NCI-H1048 (cell line): ENCODE measurements at regions not wholly inside any gene's neighbourhood (a gene's known extent, or its start where the extent isn't known, plus 50 kb on each side); places are given as distances from the start of the nearest gene placed in this dataset.

Source experiments
- DNase-seq: peaks from one replicate; lab custom pipeline; 2025; lab: John Stamatoyannopoulos, UW

DNA sequence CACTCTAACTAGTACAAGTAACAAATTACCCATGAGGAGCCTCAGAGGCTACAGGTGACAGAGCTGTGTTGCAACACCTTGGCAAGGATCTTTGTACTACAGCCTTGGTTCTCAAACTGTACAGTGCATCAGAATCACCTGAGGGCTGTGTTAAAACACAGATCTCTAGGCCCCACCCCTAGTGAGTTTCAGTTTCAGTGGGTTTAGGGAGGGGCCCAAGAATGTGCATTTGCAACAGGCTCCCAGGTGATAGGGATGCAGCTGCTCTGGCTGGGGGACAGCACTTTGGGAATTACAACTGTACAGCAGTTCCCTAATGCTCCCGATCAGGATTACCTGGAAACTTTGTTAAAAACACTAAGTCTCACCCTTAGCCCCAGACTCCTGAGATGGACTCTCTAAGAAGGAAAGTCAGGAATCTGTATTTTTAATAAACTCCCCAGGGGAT lies 66.1 kb upstream of the NR2F2 start:
- DNase-seq, result no peak

DNA sequence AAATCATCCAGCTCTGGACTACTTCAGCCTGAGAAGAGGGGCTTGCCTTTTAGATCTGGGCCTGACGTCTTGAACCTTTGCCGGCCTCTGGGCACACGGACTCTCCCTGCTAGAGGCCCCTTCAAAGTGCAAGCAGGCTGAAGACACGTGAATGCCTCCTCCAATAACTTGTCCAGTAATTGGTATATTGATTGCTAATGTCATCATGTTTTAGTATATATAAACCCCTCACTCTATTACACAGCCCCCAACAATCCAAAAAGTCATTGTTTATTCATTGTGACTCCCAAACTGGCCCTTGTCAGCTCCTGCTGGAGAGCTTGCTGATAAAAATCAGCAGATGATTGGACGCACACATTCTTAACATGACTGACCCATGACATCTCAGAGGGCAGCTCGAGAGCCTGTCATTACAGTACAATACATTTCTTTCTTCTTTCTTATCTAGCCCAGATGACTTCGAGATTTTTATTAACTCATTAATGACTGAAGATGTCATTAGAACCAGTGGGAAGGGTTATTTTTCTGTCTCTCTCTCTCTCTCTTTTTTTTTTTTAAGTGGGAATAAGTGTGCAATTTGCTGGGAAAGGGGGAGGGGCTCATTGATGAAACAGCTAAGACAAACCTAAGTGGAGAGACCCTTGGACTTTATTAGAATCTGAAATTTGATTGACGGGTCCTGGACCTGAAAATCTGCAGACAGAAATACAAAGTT lies 65.5 kb upstream of the NR2F2 start:
- no peak for DNase-seq

DNA sequence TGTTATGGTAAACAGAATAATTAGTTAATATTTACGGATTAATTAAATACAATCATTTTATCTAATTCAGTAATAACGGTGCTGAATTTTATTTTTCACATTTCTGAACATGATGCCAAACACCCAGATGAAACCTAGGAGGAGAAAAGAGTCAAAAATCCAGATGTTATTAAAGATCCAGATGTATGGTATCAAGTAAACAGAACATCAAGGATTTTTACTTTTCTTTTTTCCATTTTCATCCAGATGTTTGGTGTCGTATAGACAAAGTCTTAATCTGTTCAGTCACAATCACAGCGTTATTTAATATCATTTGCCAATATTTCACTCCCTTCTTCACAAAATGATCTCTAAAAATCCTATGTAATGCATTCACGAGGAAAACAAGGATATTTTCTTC lies 64.0 kb upstream of the NR2F2 start:
- DNase-seq, result no peak

DNA sequence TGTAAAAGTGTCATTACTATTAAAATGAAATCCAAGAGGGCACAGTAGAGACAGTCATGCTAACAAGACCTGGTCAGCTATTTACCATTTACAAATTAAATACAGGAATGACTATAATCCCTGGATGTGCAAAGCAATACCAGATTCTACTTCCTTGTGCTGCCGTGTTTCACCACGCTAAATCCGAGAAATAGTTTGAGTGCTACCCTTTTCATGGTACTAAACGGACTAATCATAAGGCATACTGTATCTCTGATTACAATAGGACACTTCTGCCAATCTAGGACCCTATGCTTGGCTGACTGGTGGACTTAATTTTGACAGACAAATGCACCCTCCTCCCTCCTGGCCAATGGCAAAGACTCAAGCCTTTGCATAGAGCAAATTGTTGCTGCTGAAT lies 63.0 kb upstream of the NR2F2 start:
- no peak for DNase-seq

DNA sequence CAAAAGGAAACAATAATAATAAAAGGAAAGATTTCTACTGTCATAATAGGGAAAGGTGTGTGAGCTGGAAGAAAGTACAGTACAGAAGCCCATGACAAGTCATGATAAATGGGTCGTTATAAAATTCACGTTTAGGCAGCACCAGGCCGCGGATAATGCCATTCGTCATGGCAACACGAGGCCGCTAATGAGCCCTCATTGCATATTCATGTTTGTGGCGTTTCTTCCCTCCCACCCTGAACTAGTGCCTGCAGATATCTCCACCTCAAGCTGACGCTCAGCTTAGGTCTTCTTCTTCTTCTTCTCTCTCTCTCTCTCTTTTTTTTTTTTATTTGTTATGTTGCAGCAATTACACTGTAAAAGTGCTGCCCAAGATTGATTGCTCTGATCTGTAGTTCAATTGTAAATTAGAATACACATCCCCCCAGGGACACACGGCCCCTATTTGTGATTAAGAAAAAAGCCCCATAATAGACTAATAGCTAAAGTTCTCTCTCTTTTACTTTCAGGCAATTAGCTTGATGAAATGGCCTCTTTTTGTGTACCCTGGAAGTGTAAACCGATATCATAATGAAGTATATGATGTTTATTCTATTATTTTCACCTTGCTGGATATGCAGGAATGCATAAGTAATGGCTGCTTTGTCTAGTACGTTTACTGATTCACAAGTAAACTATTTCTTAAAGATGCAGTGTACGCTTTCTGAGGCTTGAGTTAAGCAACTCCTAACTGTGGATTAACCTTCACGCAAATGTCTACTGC lies 61.9 kb upstream of the NR2F2 start:
- DNase-seq, result no peak

DNA sequence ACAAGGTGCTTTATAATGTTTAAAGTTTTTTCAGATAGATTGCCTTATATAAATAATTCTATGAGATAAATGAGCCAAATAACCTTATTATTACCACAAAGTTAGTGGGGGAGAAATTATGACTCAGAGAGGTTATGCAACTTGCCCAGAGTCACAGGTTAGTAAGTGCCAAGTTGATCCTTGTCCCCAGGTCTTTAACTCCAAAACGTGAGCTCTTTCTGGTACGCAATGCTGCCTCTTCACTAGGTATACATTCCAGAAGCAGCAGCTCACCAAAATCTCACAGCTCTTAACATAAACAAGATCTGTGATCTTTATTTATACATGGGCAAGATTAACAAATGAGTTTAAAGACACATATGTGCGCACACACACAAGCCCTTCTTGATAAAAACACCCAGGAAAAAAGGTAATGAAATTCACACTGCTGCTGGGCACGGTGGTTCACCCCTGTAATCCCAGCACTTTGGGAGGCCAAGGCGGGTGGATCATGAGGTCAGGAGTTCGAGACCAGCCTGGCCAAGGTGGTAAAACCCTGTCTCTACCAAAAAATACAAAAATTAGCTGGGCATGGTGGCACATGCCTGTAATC lies 59.8 kb upstream of the NR2F2 start:
- DNase-seq, result no peak

DNA sequence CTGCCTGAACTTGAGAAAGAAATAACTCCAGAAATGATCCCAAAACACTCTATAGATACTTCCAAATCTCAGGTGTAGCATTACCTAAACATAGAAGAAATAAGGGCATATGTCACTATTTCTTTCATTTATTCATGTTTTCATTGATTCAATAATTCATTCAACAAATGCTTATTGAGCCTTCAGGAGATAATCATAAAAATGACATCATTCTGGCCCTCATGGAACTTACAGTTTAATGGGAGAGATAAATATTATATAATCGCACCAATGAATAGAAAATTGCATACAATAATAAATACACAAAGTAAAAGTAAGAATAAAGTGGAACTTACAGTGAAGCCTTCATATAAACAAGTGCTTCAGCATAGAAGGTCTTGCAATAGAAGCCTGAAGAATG lies 58.1 kb upstream of the NR2F2 start:
- no peak for DNase-seq

DNA sequence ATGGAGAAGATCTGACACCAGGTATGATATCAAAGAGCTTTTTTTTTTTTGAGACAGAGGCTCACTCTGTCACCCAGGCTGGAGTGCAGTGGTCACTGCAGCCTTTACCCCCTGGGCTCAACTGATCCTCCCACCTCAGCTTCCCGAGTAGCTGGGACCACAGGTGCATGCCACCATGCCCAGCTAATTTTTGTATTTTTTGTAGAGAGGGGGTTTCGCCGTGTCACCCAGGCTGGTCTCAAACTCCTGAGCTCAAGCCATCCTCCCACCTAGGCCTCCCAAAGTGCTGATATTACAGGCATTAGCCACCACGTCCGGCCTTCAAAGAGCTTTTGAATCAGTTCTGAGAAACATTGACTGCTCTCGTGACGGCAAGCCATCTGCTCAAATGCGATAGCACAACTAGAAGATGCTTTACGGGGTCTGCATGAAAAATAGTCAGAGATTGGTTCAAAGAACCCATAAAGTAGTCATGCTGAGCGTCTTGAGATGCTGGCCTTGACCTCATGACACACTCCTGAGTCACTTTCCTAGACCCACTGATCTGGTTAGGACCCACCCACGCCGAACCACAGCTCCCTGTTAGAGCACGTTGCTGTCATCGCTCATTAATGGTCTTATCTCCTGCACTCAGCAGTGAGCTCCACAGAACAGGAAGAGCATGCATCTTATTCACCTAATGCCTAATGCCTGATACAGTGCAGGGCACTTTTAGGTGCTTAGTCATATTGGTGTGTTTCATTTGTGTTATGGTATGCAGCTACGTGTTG lies 57.0 kb upstream of the NR2F2 start:
- DNase-seq, result no peak

DNA sequence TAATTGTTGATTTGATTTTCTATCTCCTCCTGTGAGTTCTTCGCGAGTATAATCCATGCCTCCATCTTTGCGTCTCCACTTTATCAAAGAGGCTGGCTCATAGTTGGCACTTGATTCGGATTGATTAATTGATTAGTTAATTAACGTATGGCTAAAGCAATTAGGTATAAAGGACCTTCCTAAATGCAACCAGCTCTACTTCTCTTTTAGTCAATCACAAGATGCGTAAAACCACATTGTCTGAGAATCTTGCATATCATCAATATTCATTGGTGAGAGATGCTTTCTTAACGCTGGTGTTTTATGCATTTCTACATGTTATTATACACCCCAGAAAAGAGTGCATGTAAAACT lies 56.4 kb upstream of the NR2F2 start:
- no peak for DNase-seq

DNA sequence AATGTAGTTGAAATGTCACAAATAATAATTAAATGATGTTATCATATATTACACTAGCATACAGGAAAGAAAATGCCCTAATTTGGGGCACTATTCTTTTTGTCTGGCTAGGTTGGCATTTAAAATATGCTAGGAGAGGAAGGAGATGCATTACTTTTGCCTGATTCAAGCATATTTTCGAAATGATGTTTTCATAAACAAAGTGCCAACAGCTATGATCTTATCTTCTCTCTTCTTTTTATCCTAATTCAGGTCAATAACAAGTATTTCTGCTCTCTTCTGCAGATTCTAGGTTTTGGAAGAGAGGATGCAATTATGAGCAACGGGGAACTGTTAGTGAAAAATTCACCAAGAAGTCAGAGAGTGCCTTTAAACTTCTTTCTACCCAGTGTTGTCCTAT lies 55.8 kb upstream of the NR2F2 start:
- DNase-seq, result no peak

DNA sequence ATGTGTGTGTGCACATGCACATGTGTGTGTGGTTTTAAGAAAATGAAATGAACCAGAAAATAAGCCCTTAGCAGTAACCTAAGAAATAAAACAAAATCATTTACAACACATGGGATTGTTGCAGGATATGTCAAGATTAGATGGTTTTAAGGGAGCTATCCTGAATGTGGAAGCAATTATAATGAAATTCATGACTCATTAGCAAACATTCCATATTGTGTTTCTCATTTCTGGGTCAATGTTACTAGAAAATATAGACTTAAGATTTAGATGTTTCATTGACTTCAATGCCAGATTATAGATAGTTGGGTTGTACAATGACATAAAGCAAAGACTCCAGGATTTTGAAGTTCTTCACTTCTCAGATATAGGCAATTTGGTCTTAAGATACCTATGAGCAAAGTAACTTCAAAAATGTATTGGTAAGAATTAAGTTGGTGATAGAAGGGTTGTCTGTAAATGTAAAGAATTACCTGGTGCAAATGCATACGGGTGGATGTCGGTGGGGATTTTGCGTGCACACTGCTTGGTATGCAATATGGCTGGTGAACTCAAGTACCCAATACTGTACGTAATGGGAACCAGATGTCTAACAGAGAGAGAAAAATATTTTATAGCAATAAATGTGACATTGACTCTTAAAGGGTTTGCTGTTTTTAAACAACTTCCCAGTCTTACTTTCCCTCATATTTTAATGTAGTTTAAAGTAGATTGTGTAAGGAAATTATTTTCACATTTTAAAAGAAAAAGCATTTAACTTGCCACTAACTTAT lies 53.9 kb upstream of the NR2F2 start:
- DNase-seq, result no peak
